Liver (tissue), 8 donors: ENCODE measurements at regions not wholly inside any gene's neighbourhood (a gene's known extent, or its start where the extent isn't known, plus 50 kb on each side); places are given as distances from the start of the nearest gene placed in this dataset.

Experiments used
- DNase-seq: peaks from one replicate; pipeline ENCODE4 v3.0.0-alpha.2; 2017; ENCODE audit warnings: low spot score
- H3K27ac ChIP-seq, 2 donors: one replicate each; pipeline ENCODE4 v1.7.0; 2013; ENCODE audit warnings: inconsistent platforms in 2 of 2, low read length in 2 of 2, control low read depth in 1 of 2, low read depth in 1 of 2, mild to moderate bottlenecking in 1 of 2
- H3K27me3 ChIP-seq, 4 donors: one replicate each; pipeline versions ENCODE4 v1.6.1 to v1.7.0; 2013; ENCODE audit warnings: low read length in 3 of 4, inconsistent platforms in 1 of 4, mild to moderate bottlenecking in 1 of 4, moderate library complexity in 1 of 4; ENCODE audit not compliant: control insufficient read depth in 4 of 4, insufficient read depth in 4 of 4
- H3K36me3 ChIP-seq, 4 donors: one replicate each; pipeline versions ENCODE4 v1.6.1 to v1.7.0; 2013; ENCODE audit warnings: low read length in 3 of 4, mild to moderate bottlenecking in 3 of 4, low read depth in 1 of 4, moderate library complexity in 1 of 4; ENCODE audit not compliant: control insufficient read depth in 4 of 4, insufficient read depth in 3 of 4
- H3K4me1 ChIP-seq, 4 donors: one replicate each; pipeline versions ENCODE4 v1.6.1 to v1.7.0; 2013; ENCODE audit warnings: low read length in 3 of 4, mild to moderate bottlenecking in 3 of 4, moderate library complexity in 1 of 4; ENCODE audit not compliant: control insufficient read depth in 4 of 4, insufficient read depth in 4 of 4
- H3K4me3 ChIP-seq, 3 donors: one replicate each; pipeline versions ENCODE4 v1.6.1 to v1.7.0; 2013; ENCODE audit warnings: low read length in 3 of 3, control low read depth in 1 of 3, low read depth in 1 of 3, mild to moderate bottlenecking in 1 of 3
- H3K9ac ChIP-seq, 2 donors: one replicate each; pipeline ENCODE4 v1.7.0; 2013; ENCODE audit warnings: low read length in 2 of 2, mild to moderate bottlenecking in 2 of 2, moderate library complexity in 2 of 2, control low read depth in 1 of 2, low read depth in 1 of 2
- H3K9me3 ChIP-seq, 4 donors: one replicate each; pipeline versions ENCODE4 v1.6.1 to v1.7.0; 2013; ENCODE audit warnings: low read length in 3 of 4; ENCODE audit not compliant: control insufficient read depth in 4 of 4
- CTCF ChIP-seq: fragments of 150-350 bp; IDR thresholded peaks from 2 replicates; pipeline ENCODE4 v1.5.1; 2017; ENCODE audit warnings: improper control_type of control experiment, low read depth, low read length; ENCODE audit not compliant: missing input control
- EGR1 ChIP-seq, 2 donors: IDR thresholded peaks; 2 replicates each; pipeline ENCODE4 v1.6.1; 2016 to 2018; ENCODE audit warnings: antibody characterized with exemption in 2 of 2, low read depth in 2 of 2
- FOXA1 ChIP-seq: IDR thresholded peaks from 2 replicates; pipeline ENCODE4 v1.6.1; 2016; ENCODE audit warnings: antibody characterized with exemption
- GABPA ChIP-seq, 2 donors: IDR thresholded peaks in 1 of 2; conservative IDR thresholded peaks in 1 of 2; 2 replicates each; pipeline ENCODE4 v1.6.1; 2016; ENCODE audit warnings: antibody characterized with exemption in 2 of 2, mild to moderate bottlenecking in 1 of 2, moderate library complexity in 1 of 2
- HNF4A ChIP-seq, 2 donors: conservative IDR thresholded peaks; 2 replicates each; pipeline ENCODE4 v1.6.1; 2016; ENCODE audit warnings: antibody characterized with exemption in 2 of 2, mild to moderate bottlenecking in 2 of 2
- MAX ChIP-seq: IDR thresholded peaks from 2 replicates; pipeline ENCODE4 v1.6.1; 2016; ENCODE audit warnings: antibody characterized with exemption
- NR2F2 ChIP-seq: IDR thresholded peaks from 2 replicates; pipeline ENCODE4 v1.6.1; 2016; ENCODE audit warnings: antibody characterized with exemption
- RAD21 ChIP-seq, 2 donors: IDR thresholded peaks; 2 replicates each; pipeline ENCODE4 v1.6.1; 2016; ENCODE audit warnings: antibody characterized with exemption in 2 of 2, mild to moderate bottlenecking in 2 of 2
- REST ChIP-seq: IDR thresholded peaks from 2 replicates; pipeline ENCODE4 v1.6.1; 2016; ENCODE audit warnings: antibody characterized with exemption, mild to moderate bottlenecking
- RXRA ChIP-seq, 2 donors: IDR thresholded peaks; 2 replicates each; pipeline ENCODE4 v1.6.1; 2017 to 2018; ENCODE audit warnings: antibody characterized with exemption in 2 of 2, mild to moderate bottlenecking in 1 of 2
- SP1 ChIP-seq: IDR thresholded peaks from 2 replicates; pipeline ENCODE4 v1.6.1; 2018; ENCODE audit warnings: antibody characterized with exemption, mild to moderate bottlenecking
- TAF1 ChIP-seq: conservative IDR thresholded peaks from 2 replicates; pipeline ENCODE4 v1.6.1; 2016; ENCODE audit warnings: antibody characterized with exemption, mild to moderate bottlenecking
- YY1 ChIP-seq: IDR thresholded peaks from 2 replicates; pipeline ENCODE4 v1.6.1; 2016; ENCODE audit warnings: antibody characterized with exemption, mild to moderate bottlenecking
- ZBTB33 ChIP-seq: IDR thresholded peaks from 2 replicates; pipeline ENCODE4 v1.6.1; 2016; ENCODE audit warnings: antibody characterized with exemption
- WGBS: extraction: QIAGEN DNeasy Blood & Tissue Kit; methylation state at CpG from one replicate; pipeline ENCODE4 v1.1.7; 2013; 5-methylcytosine and 5-hydroxymethylcytosine counted together
- TF ChIP-seq, protein P1 (sequence below): IDR thresholded peaks from 2 replicates; pipeline ENCODE4 v1.6.1; 2016; ENCODE audit warnings: antibody characterized with exemption
- donor health status: healthy.
- donor health status: healthy.
- donor health status: healthy.
- donor health status: healthy.
- donor health status: healthy.

- Histone ChIP-seq H3K9me3 (no peaks in the 10 kb centered on the region), H3K4me3 (no peak overlapping the region), H3K9ac (no peak overlapping the region), H3K27ac (no peak overlapping the region), H3K36me3 (no peaks in the 10 kb centered on the region), H3K27me3 (no peaks in the 10 kb centered on the region), H3K4me1 (no peaks in the 10 kb centered on the region)
- WGBS, result 86% methylated on average over 2 of the region's 2 CpGs
- no peak for DNase-seq
- TF ChIP-seq YY1 (no peak), HNF4A (conservative IDR thresholded peaks at IDR 0.05) (no peak), FOXA1 (no peak)
- TF ChIP-seq, protein P1, sequence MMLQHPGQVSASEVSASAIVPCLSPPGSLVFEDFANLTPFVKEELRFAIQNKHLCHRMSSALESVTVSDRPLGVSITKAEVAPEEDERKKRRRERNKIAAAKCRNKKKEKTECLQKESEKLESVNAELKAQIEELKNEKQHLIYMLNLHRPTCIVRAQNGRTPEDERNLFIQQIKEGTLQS, result no peak
These were observed 200.1 kb downstream of the MZT1 start for GRCh38 chr13:72527333-72527732.

DNA sequence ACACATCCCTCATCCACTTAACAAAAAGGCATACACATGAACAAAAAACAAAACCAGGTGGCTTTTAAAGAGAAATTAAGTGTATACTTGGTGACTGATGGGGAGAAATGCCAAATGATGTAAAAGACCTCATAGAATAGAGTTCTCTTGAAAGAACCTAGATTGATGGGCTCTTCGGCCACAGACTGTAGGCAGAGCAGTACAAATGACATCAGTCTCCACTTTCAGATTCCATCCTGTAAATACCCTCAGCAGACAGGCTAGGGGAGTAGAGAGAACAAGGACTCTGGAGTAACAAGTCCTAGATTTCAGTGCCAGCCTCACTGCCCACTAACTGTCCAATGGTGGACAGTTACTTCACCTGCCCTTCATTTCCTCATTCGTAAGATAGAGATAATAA, 203.8 kb downstream of the MZT1 start:
- WGBS, result 93% methylated on average over 2 of the region's 2 CpGs
- DNase-seq, result no peak

More for the DNA sequence above, 203.8 kb downstream of the MZT1 start:
- Histone ChIP-seq H3K9ac (no peak overlapping the region), H3K27ac (no peak overlapping the region), H3K36me3 (no peaks in the 10 kb centered on the region), H3K27me3 (no peaks in the 10 kb centered on the region), H3K4me3 (no peak overlapping the region), H3K4me1 (no peaks in the 10 kb centered on the region), H3K9me3 (no peaks in the 10 kb centered on the region)
- TF ChIP-seq RXRA (IDR thresholded peaks at IDR 0.05) (no peak), NR2F2 (no peak), FOXA1 (no peak), HNF4A (conservative IDR thresholded peaks at IDR 0.05) (no peak), REST (no peak), MAX (no peak), RAD21 (IDR thresholded peaks at IDR 0.05) (no peak), EGR1 (IDR thresholded peaks at IDR 0.05; ENCODE audit: low read depth in 2 of 2) (no peak), YY1 (no peak), SP1 (no peak), CTCF (no peak), GABPA (IDR thresholded peaks at IDR 0.05 in 1 of 2, conservative IDR thresholded peaks at IDR 0.05 in 1 of 2) (no peak), ZBTB33 (no peak), TAF1 (no peak)
- TF ChIP-seq, protein P1, result no peak
